Kidney (tissue), 13 donors: ENCODE measurements at regions not wholly inside any gene's neighbourhood (a gene's known extent, or its start where the extent isn't known, plus 50 kb on each side); places are given as distances from the start of the nearest gene placed in this dataset.
A peak's percentile ranks its signal among the peaks of the same experiment; 100 is the strongest.

Experiments
- DNase-seq, 5 donors: peaks; one replicate each; pipeline ENCODE4 v3.0.0-alpha.2; 2013 to 2020
- FAIRE-seq: peaks from 2 replicates; lab custom pipeline; 2012; peaks lifted over from hg19 to GRCh38; lab: Jason Lieb, UNC
- H3K27ac ChIP-seq, 2 donors: one replicate each; pipeline ENCODE4 v1.7.0; 2013; ENCODE audit warnings: low read depth in 2 of 2, low read length in 2 of 2, inconsistent platforms in 1 of 2
- H3K27me3 ChIP-seq: one replicate; pipeline ENCODE4 v1.7.1; 2013; ENCODE audit warnings: low read length, inconsistent platforms; ENCODE audit not compliant: control insufficient read depth, insufficient read depth
- H3K36me3 ChIP-seq, 3 donors: one replicate each; pipeline versions ENCODE4 v1.7.0 to v1.7.1; 2013; ENCODE audit warnings: low read length in 3 of 3, control low read depth in 1 of 3, inconsistent platforms in 1 of 3; ENCODE audit not compliant: insufficient read depth in 3 of 3, control insufficient read depth in 2 of 3
- H3K4me1 ChIP-seq, 3 donors: one replicate each; pipeline versions ENCODE4 v1.7.0 to v1.7.1; 2013; ENCODE audit warnings: low read length in 3 of 3, inconsistent platforms in 1 of 3, low read depth in 1 of 3; ENCODE audit not compliant: control insufficient read depth in 2 of 3, insufficient read depth in 2 of 3
- H3K4me3 ChIP-seq, 3 donors: one replicate each; pipeline versions ENCODE4 v1.7.0 to v1.8.1; 2013; ENCODE audit warnings: low read length in 3 of 3, control low read depth in 1 of 3, inconsistent platforms in 1 of 3
- H3K9ac ChIP-seq, 3 donors: one replicate each; pipeline versions ENCODE4 v1.7.0 to v1.7.1; 2013; ENCODE audit warnings: low read length in 3 of 3, control low read depth in 1 of 3, inconsistent platforms in 1 of 3
- H3K9me3 ChIP-seq, 3 donors: one replicate each; pipeline versions ENCODE4 v1.7.0 to v1.7.1; 2013; ENCODE audit warnings: low read length in 3 of 3, control low read depth in 1 of 3, inconsistent platforms in 1 of 3; ENCODE audit not compliant: control insufficient read depth in 2 of 3, insufficient read depth in 1 of 3
- intact Hi-C: fragments of 100-400 bp; cut with DNase I; formaldehyde crosslinking; loops from one replicate; pipeline ENCODE4 v1.11.1; 2022
- TF ChIP-seq, protein P1 (sequence below): IDR thresholded peaks from 3 replicates; pipeline ENCODE4 v1.5.1; 2012; ENCODE audit warnings: mild to moderate bottlenecking, moderate library complexity, borderline replicate concordance; ENCODE audit not compliant: insufficient read depth; ENCODE audit errors: extremely low read depth
- donor health status: control.
- donor health status: control.
- donor health status: control.
- donor health status: control.
- donor health status: control.
- donor health status: DM: yes; HTN: yes; CAD: no.
- donor health status: Normal renal cell carcinoma (clear cell type).

DNA sequence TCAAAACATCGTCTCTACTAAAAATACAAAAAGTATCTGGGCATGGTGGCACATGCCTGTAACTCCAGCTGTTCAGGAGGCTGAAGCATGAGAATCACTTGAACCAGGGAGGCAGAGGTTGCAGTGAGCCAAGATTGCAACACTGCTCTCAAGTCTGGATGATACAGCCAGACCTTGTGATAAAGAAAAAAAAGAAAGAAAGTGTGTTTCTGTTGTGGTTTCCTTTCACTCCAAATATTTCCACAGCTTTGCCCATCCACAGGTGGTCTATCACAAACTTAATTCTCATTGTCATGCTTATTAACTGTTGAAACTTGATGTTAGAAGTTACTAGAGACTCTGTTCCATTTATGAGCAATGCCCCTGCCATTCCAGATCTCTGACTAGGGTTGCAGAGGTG, 316.0 kb upstream of the SEMA3C start:
- no peaks in the 10 kb centered on the region for H3K27me3 ChIP-seq
- no peaks in the 10 kb centered on the region for H3K9me3 ChIP-seq
- no peak overlapping the region for H3K9ac ChIP-seq
- H3K4me1 ChIP-seq: no peaks in the 10 kb centered on the region
- no peaks in the 10 kb centered on the region for H3K36me3 ChIP-seq
- H3K27ac ChIP-seq: no peak overlapping the region
- no peak overlapping the region for H3K4me3 ChIP-seq
- intact Hi-C loops: no loop called here
- TF ChIP-seq, protein P1, sequence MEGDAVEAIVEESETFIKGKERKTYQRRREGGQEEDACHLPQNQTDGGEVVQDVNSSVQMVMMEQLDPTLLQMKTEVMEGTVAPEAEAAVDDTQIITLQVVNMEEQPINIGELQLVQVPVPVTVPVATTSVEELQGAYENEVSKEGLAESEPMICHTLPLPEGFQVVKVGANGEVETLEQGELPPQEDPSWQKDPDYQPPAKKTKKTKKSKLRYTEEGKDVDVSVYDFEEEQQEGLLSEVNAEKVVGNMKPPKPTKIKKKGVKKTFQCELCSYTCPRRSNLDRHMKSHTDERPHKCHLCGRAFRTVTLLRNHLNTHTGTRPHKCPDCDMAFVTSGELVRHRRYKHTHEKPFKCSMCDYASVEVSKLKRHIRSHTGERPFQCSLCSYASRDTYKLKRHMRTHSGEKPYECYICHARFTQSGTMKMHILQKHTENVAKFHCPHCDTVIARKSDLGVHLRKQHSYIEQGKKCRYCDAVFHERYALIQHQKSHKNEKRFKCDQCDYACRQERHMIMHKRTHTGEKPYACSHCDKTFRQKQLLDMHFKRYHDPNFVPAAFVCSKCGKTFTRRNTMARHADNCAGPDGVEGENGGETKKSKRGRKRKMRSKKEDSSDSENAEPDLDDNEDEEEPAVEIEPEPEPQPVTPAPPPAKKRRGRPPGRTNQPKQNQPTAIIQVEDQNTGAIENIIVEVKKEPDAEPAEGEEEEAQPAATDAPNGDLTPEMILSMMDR: no peak
- FAIRE-seq (no peak), DNase-seq (no peak)

DNA sequence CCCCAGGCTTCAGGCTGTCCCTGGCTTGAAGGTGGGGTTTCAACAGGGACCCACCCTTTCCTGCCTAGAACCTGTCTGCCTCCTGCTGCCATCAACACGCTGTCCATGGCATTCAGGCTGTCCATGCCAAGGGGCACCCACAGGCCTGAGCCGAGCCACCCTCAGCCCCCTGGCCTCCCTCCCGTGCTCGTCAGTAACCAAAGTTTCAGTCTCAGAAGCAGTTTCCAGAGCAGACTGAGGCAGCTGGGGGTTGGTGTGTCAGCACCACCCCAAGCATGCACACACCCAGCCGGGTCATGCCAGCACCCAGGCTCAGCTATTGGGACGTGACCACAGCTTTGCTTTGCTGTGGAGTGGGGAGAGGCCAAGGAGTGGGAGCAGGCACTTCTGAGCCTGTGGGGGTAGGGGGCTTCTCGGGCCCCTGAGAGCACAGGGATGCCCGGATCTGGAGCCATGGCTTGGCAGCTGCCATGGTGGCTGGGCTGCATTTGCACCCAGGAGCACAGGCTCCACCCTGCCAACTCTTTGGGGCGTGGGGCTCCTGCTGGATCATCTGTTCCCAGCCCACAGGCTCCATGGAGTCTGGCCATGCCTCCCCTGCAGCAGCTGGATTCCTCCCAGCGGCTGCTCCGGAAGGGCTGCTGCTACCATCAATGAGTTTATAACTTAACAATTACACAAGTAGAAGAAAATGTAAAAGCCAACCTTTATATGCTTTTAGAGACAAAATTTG, 314.5 kb upstream of the SEMA3C start:
- Histone ChIP-seq H3K36me3 (no peaks in the 10 kb centered on the region), H3K4me3 (no peak overlapping the region), H3K9ac (no peak overlapping the region), H3K9me3 (no peaks in the 10 kb centered on the region), H3K27me3 (no peaks in the 10 kb centered on the region), H3K27ac (no peak overlapping the region), H3K4me1 (no peaks in the 10 kb centered on the region)
- intact Hi-C loops: no loop called here
- TF ChIP-seq, protein P1: no peak
- DNase-seq (peak in 1 of 5 donors; percentile 41), FAIRE-seq (no peak)

DNA sequence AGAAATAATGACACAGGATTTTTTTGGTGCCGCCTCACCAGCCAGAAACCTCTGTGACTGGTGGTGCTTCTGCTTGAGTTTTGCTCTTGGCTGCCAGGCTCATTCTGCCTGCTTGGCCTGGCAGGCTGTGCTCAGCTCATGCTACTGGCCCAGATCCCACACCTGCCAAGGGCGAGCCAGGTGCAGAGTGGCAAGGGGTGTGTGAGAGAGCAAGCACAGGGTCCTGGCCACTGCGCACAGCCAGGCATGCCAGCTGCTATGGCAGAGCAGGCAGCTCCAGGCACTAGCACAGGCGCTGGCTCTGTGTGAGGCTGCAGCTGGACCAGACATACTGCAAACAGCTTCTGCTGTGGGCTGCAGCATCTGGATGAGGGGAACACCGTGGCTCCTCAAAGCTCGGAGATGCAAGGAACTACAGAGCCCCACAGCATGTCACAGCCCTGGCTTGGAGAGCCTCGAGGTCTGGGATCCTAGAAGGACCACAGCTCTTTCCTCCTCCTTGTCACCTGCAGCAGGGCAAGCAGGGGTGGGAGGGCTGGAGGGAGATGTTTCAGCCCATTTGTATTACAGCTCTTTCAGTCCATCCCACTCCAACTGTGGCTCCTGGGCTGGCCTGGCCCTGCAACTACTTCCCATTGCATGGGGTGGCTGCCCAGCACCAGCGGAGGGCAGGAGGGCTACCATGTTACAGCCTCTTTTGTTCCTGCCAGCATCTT, 313.4 kb upstream of the SEMA3C start:
- no peak overlapping the region for H3K27ac ChIP-seq
- H3K27me3 ChIP-seq: no peaks in the 10 kb centered on the region
- H3K9ac ChIP-seq: no peak overlapping the region
- H3K36me3 ChIP-seq: no peaks in the 10 kb centered on the region
- no peaks in the 10 kb centered on the region for H3K9me3 ChIP-seq
- no peak overlapping the region for H3K4me3 ChIP-seq
- TF ChIP-seq, protein P1: no peak
- H3K4me1 ChIP-seq: no peaks in the 10 kb centered on the region
- peak in 1 of 5 donors; percentile 59 for DNase-seq
- intact Hi-C loops: no loop called here
- FAIRE-seq: no peak
